Stimulated activated CD4-positive, alpha-beta T cell treated with anti-CD3 and anti-CD28 coated beads, Interleukin-15, amount 100 ng/mL, for 48 hours (primary cell): ENCODE measurements at regions not wholly inside any gene's neighbourhood (a gene's known extent, or its start where the extent isn't known, plus 50 kb on each side); places are given as distances from the start of the nearest gene placed in this dataset.
"Not testable (repeated sequence)": the region's sequence is repeated elsewhere in the genome, so short reads cannot be mapped to it uniquely, and the experiment has no call there.

Source experiments
- DNase-seq, 2 donors: peaks; one replicate each; pipeline ENCODE4 v3.0.0-alpha.2; 2020; ENCODE audit warnings: low read depth in 2 of 2

- DNase-seq = no peak
These were observed 215.2 kb upstream of the NOCT start for GRCh38 chr4:138800421-138800820.

- no peak for DNase-seq
These were observed 217.2 kb upstream of the NOCT start for GRCh38 chr4:138798404-138798803.

- DNase-seq = no peak
These were observed 217.9 kb upstream of the NOCT start for GRCh38 chr4:138797646-138798045.

GRCh38 chr4:138796761-138797160 lies 218.8 kb upstream of the NOCT start:
- DNase-seq = no peak

- no peak for DNase-seq
These were observed 224.8 kb upstream of the NOCT start for GRCh38 chr4:138790706-138791340.

GRCh38 chr4:138789796-138790195 lies 225.8 kb upstream of the NOCT start:
- DNase-seq = no peak

- DNase-seq = no peak
These were observed 226.7 kb upstream of the NOCT start for GRCh38 chr4:138788857-138789256.

GRCh38 chr4:138788267-138788790 lies 227.3 kb upstream of the NOCT start:
- DNase-seq = no peak

GRCh38 chr4:138779761-138780160 lies 235.8 kb upstream of the NOCT start:
- not testable (repeated sequence) for DNase-seq

- no peak for DNase-seq
These were observed 239.7 kb upstream of the NOCT start for GRCh38 chr4:138775890-138776289.

GRCh38 chr4:138775489-138775888 lies 240.1 kb upstream of the NOCT start:
- DNase-seq = no peak

GRCh38 chr4:138774940-138775339 lies 240.6 kb upstream of the NOCT start:
- no peak for DNase-seq

- not testable (repeated sequence) for DNase-seq
These were observed 241.5 kb upstream of the NOCT start for GRCh38 chr4:138774125-138774524.

- DNase-seq = no peak
These were observed 242.3 kb upstream of the NOCT start for GRCh38 chr4:138773321-138773720.

- DNase-seq = no peak
These were observed 243.2 kb upstream of the NOCT start for GRCh38 chr4:138772366-138772765.

GRCh38 chr4:138770818-138771217 lies 244.8 kb upstream of the NOCT start:
- DNase-seq = no peak

GRCh38 chr4:138766332-138766731 lies 249.2 kb upstream of the NOCT start:
- DNase-seq = no peak

GRCh38 chr4:138765442-138765841 lies 250.1 kb upstream of the NOCT start:
- DNase-seq = no peak

- no peak for DNase-seq
These were observed 253.9 kb upstream of the NOCT start for GRCh38 chr4:138761638-138762220.

GRCh38 chr4:138759554-138759902 lies 256.1 kb upstream of the NOCT start:
- no peak for DNase-seq

GRCh38 chr4:138758876-138759553 lies 256.6 kb upstream of the NOCT start:
- no peak for DNase-seq

GRCh38 chr4:138758196-138758595 lies 257.4 kb upstream of the NOCT start:
- DNase-seq = no peak

GRCh38 chr4:138757432-138757831 lies 258.1 kb upstream of the NOCT start:
- no peak for DNase-seq
